ENCODE measurements at regions not wholly inside any gene's neighbourhood (a gene's known extent, or its start where the extent isn't known, plus 50 kb on each side); places are given as distances from the start of the nearest gene placed in this dataset.

DNA sequence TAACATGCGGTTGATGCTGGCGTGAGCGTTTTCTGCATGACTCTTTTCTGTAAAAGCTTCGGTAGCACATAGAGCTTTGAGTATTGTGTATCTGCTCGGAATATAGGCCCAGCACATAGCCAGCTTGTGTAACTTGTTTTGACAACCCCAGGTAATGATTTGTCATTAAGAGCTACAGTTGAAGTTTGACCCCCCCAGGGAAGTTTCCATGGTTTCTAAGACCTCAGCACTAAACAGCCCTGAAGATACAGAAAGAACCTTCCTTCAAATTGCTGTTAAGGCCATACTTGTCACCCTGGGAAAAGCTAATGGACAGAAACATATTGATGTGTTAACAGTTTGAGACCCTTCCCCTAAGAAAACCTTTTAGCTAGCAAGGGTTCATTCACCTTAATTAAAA, 380.7 kb downstream of the PRDM2 start:
- ChIA-PET CTCF (no interaction called here), POLR2A (ENCODE audit: unreplicated experiment) (no interaction called here)
- peaks cover 14% of the 10 kb centered on the region; the same call in 1 of the 2 replicates for H3K27me3 ChIP-seq (ENCODE audit: insufficient read depth, low read depth)
- no peaks in the 10 kb centered on the region for H3K36me3 ChIP-seq (ENCODE audit: low read depth)
- no peak overlapping the region for H3K4me2 ChIP-seq
- TF ChIP-seq, protein P1, sequence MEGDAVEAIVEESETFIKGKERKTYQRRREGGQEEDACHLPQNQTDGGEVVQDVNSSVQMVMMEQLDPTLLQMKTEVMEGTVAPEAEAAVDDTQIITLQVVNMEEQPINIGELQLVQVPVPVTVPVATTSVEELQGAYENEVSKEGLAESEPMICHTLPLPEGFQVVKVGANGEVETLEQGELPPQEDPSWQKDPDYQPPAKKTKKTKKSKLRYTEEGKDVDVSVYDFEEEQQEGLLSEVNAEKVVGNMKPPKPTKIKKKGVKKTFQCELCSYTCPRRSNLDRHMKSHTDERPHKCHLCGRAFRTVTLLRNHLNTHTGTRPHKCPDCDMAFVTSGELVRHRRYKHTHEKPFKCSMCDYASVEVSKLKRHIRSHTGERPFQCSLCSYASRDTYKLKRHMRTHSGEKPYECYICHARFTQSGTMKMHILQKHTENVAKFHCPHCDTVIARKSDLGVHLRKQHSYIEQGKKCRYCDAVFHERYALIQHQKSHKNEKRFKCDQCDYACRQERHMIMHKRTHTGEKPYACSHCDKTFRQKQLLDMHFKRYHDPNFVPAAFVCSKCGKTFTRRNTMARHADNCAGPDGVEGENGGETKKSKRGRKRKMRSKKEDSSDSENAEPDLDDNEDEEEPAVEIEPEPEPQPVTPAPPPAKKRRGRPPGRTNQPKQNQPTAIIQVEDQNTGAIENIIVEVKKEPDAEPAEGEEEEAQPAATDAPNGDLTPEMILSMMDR (conservative IDR thresholded peaks at IDR 0.05) = no peak
- no peak for TF ChIP-seq EZH2 (IDR thresholded peaks at IDR 0.05; ENCODE audit: low read depth)
- H3K9me2 ChIP-seq (ENCODE audit: insufficient read depth) = no peaks in the 10 kb centered on the region
- H3F3A ChIP-seq (ENCODE audit: insufficient read depth, low read depth) = no peaks in the 10 kb centered on the region
- H3K4me1 ChIP-seq (replicated peaks; ENCODE audit: insufficient read depth) = no peaks in the 10 kb centered on the region
- no peak for DNase-seq
- intact Hi-C loops (cut with micrococcal nuclease; ENCODE audit: unreplicated experiment) = no loop called here
- H3K27ac ChIP-seq = no peak overlapping the region
- no peaks in the 10 kb centered on the region for H3K9me3 ChIP-seq (ENCODE audit: insufficient read depth, low read depth)
- H3K79me2 ChIP-seq (ENCODE audit: low read depth) = no peaks in the 10 kb centered on the region
- no peak overlapping the region for H2AFZ ChIP-seq
- H3K4me3 ChIP-seq = no peak overlapping the region
- BruUV-seq (replicated peaks) = no TSS peak
- H4K20me1 ChIP-seq (ENCODE audit: insufficient read depth) = no peaks in the 10 kb centered on the region

- intact Hi-C loops (cut with micrococcal nuclease; ENCODE audit: unreplicated experiment) = no loop called here
- Histone ChIP-seq H3K4me2 (no peak overlapping the region), H3K27ac (no peak overlapping the region), H3K4me1 (replicated peaks; ENCODE audit: insufficient read depth) (no peaks in the 10 kb centered on the region), H3K79me2 (ENCODE audit: low read depth) (no peaks in the 10 kb centered on the region), H4K20me1 (ENCODE audit: insufficient read depth) (no peaks in the 10 kb centered on the region), H3K9me2 (ENCODE audit: insufficient read depth) (no peaks in the 10 kb centered on the region), H3K36me3 (ENCODE audit: low read depth) (no peaks in the 10 kb centered on the region), H3K4me3 (no peak overlapping the region), H3K27me3 (ENCODE audit: insufficient read depth, low read depth) (peaks cover 5% of the 10 kb centered on the region; the same call in 1 of the 2 replicates), H2AFZ (no peak overlapping the region), H3F3A (ENCODE audit: insufficient read depth, low read depth) (no peaks in the 10 kb centered on the region), H3K9me3 (ENCODE audit: insufficient read depth, low read depth) (no peaks in the 10 kb centered on the region)
- BruUV-seq (replicated peaks) = no TSS peak
- TF ChIP-seq, protein P1 (conservative IDR thresholded peaks at IDR 0.05) = no peak
- TF ChIP-seq EZH2 (IDR thresholded peaks at IDR 0.05; ENCODE audit: low read depth) = no peak
- no peak for DNase-seq
- CTCF ChIA-PET = no interaction called here
- POLR2A ChIA-PET (ENCODE audit: unreplicated experiment) = no interaction called here
Measured at GRCh38 chr1:14082331-14082730, 382.3 kb downstream of the PRDM2 start.

DNA sequence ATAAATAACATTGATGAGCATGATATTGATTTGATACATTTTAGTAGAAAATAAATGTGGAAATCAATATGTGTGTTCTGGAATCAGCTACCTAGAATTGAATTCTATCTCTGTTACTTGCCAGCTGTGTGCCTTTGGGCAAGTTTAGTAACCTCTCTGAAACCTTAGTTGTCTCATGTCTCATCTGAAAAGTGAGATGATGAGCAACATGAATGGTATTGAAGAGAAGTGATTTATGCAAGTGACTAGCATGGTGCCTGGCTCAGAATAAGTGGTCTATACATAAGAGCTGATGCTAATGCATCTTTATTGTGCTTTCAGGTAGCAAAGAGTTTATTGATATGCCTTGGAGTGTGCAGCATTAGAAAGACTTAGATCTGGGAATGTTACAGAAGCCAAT, 383.3 kb downstream of the PRDM2 start:
- no peaks in the 10 kb centered on the region for H3F3A ChIP-seq (ENCODE audit: insufficient read depth, low read depth)
- H3K4me2 ChIP-seq = no peak overlapping the region
- H3K79me2 ChIP-seq (ENCODE audit: low read depth) = no peaks in the 10 kb centered on the region
- no TSS peak for BruUV-seq (replicated peaks)
- intact Hi-C loops (cut with micrococcal nuclease; ENCODE audit: unreplicated experiment) = no loop called here
- TF ChIP-seq EZH2 (IDR thresholded peaks at IDR 0.05; ENCODE audit: low read depth) = no peak
- TF ChIP-seq, protein P1 (conservative IDR thresholded peaks at IDR 0.05) = no peak
- no peaks in the 10 kb centered on the region for H3K9me3 ChIP-seq (ENCODE audit: insufficient read depth, low read depth)
- no peaks in the 10 kb centered on the region for H3K27me3 ChIP-seq (ENCODE audit: insufficient read depth, low read depth)
- H3K9me2 ChIP-seq (ENCODE audit: insufficient read depth) = no peaks in the 10 kb centered on the region
- DNase-seq = no peak
- H3K4me1 ChIP-seq (replicated peaks; ENCODE audit: insufficient read depth) = no peaks in the 10 kb centered on the region
- H3K4me3 ChIP-seq = no peak overlapping the region
- POLR2A ChIA-PET (ENCODE audit: unreplicated experiment) = no interaction called here
- no peaks in the 10 kb centered on the region for H4K20me1 ChIP-seq (ENCODE audit: insufficient read depth)
- no peak overlapping the region for H3K27ac ChIP-seq
- H2AFZ ChIP-seq = no peak overlapping the region
- CTCF ChIA-PET = no interaction called here
- H3K36me3 ChIP-seq (ENCODE audit: low read depth) = no peaks in the 10 kb centered on the region

All from PC-9 (cell line).